Islet of Langerhans (tissue), 1 donor: ENCODE measurements at regions not wholly inside any gene's neighbourhood (a gene's known extent, or its start where the extent isn't known, plus 50 kb on each side); places are given as distances from the start of the nearest gene placed in this dataset.
"Not testable (repeated sequence)": the region's sequence is repeated elsewhere in the genome, so short reads cannot be mapped to it uniquely, and the experiment has no call there.

ENCODE experiments used
- FAIRE-seq: peaks from one replicate; lab custom pipeline; 2011; peaks lifted over from hg19 to GRCh38; lab: Jason Lieb, UNC

GRCh38 chr2:87410371-87410770, 337.5 kb upstream of the PLGLB2 start:
- not testable (repeated sequence) for FAIRE-seq

GRCh38 chr2:87412036-87412820, 335.7 kb upstream of the PLGLB2 start:
- FAIRE-seq = not testable (repeated sequence)

DNA sequence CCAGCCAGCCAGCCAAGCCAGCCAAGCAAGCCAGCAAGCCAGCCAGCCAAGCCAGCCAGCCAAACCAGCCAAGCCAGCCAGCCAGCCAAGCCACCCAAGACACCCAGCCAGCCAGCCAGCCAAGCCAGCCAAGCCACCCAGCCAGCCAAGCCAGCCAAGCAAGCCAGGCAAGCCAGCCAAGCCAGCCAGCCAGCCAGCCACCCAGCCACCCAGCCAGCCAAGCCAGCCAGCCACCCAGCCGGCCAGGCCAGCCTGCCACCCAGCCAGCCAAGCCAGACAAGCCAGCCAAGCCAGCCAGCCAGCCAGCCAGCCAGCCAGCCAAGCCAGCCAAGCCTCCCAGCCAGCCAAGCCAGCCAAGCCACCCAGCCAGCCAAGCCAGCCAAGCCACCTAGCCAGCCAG, 333.6 kb upstream of the PLGLB2 start:
- not testable (repeated sequence) for FAIRE-seq

DNA sequence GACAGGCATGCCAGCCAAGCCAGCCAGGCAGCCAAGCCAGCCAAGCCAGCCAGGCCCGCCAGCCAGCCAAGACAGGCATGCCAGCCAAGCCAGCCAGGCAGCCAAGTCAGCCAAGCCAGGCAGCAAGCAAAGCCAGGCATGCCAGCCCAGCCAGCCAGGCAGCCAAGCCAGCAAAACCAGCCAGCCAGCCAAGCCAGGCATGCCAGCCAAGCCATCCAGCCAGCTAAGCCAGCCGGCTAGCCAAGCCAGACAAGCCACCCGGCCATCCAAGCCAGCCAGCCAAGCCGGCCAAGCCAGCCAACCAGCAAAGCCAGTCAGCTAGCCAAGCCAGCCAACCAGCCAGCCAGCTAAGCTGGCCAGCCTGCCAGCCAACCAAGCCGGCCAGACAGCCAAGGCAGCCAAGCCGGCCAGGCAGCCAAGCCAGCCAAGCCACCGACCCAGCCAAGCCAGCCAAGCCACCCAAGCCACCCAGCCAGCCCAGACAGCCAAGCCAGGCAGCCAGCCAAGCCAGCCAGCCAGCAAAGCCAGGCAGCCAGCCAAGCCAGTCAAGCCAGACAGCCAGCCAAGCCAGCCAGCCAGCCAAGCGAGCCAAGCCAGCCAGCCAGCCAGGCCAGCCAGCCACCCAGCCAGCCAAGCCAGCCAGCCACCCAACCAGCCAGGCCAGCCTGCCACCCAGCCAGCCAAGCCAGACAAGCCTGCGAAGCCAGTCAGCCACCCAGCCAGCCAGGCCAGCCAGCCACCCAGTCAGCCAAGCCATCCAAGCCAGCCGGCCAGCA, 332.9 kb upstream of the PLGLB2 start:
- FAIRE-seq = not testable (repeated sequence)

DNA sequence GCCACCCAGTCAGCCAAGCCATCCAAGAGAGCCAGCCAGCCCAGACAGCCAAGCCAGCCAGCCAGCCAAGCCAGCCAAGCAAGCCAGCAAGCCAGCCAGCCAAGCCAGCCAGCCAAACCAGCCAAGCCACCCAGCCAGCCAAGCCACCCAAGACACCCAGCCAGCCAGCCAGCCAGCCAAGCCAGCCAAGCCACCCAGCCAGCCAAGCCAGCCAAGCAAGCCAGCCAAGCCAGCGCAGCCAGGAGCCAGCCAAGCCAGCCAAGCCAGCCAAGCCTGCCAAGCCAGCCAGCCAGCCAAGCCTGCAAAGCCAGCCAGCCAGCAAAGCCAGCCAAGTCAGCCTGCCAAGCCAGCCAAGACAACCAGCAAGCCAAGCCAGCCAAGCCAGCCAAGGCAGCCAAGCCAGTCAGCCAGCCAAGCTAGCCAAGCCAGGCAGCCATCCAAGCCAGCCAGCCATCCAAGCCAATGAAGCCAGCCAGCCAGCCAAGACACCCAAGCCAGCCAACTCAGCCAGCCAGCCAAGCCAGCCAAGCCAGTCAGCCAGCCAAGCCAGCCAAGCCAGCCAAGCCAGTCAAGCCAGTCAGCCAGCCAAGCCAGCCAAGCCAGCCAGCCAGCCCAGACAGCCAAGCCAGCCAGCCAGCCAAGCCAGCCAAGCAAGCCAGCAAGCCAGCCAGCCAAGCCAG, 332.2 kb upstream of the PLGLB2 start:
- not testable (repeated sequence) for FAIRE-seq

DNA sequence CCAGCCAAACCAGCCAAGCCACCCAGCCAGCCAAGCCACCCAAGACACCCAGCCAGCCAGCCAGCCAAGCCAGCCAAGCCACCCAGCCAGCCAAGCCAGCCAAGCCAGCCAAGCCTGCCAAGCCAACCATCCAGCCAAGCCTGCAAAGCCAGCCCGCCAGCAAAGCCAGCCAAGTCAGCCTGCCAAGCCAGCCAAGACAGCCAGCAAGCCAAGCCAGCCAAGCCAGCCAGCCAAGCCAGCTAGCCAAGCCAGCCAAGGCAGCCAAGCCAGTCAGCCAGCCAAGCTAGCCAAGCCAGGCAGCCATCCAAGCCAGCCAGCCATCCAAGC, 331.7 kb upstream of the PLGLB2 start:
- not testable (repeated sequence) for FAIRE-seq

DNA sequence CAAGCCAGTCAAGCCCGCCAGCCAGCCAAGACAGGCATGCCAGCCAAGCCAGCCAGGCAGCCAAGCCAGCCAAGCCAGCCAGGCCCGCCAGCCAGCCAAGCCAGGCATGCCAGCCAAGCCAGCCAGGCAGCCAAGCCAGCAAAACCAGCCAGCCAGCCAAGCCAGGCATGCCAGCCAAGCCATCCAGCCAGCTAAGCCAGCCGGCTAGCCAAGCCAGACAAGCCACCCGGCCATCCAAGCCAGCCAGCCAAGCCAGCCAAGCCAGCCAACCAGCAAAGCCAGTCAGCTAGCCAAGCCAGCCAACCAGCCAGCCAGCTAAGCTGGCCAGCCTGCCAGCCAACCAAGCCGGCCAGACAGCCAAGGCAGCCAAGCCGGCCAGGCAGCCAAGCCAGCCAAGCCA, 330.7 kb upstream of the PLGLB2 start:
- not testable (repeated sequence) for FAIRE-seq

GRCh38 chr2:87417742-87418567, 329.9 kb upstream of the PLGLB2 start:
- FAIRE-seq = not testable (repeated sequence)

DNA sequence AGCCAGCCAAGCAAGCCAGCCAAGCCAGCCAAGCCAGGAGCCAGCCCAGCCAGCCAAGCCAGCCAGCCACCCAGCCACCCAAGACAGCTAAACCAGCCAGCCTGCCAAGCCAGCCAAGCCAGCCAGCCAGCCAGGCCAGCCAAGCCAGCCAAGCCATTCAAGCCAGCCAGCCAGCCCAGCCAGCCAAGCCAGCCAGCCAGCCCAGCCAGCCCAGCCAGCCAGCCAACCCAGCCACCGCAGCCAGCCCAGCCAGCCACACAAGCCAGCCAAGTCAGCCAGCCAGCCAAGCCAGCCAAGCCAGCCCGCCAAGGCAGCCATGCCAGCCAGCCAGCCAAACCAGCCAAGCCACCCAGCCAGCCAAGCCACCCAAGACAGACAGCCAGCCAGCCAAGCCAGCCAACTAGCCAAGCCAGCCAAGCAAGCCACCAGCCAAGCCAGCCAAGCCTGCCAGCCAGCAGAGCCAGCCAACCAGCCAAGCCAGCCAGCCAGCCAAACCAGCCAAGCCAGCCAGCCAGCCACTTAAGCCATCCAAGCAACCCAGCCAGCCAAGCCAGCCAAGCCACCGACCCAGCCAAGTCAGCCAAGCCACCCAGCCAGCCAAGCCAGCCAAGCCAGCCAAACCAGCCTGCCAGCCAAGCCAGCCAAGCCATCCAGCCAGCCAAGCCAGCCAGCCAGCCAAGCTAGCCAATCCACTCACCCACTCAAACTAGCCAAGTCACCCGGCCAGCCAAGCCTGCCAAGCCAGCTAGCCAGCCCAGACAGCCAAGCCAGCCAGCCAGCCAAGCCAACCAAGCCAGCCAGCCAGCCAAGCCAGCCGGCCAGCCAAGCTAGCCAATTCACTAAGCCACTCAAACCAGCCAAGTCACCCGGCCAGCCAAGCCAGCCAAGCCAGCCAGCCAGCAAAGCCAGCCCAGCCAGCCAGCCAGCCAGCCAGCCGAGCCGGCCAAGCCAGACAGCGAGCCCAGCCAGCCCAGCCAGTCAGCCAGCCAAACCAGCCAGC, 328.8 kb upstream of the PLGLB2 start:
- not testable (repeated sequence) for FAIRE-seq

- FAIRE-seq = not testable (repeated sequence)
Measured at GRCh38 chr2:87419980-87420379, 327.9 kb upstream of the PLGLB2 start.

- FAIRE-seq = not testable (repeated sequence)
Measured at GRCh38 chr2:87420954-87421353, 326.9 kb upstream of the PLGLB2 start.

GRCh38 chr2:87423796-87424762, 323.8 kb upstream of the PLGLB2 start:
- not testable (repeated sequence) for FAIRE-seq

DNA sequence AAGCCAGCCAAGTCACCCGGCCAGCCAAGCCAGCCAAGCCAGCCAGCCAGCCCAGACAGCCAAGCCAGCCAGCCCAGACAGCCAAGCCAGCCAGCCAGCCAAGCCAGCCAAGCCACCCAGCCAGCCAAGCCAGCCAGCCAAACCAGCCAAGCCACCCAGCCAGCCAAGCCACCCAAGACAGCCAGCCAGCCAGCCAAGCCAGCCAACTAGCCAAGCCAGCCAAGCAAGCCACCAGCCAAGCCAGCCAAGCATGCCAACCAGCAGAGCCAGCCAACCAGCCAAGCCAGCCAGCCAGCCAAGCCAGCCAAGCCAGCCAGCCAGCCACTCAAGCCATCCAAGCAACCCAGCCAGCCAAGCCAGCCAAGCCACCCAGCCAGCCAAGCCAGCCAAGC, 323.1 kb upstream of the PLGLB2 start:
- not testable (repeated sequence) for FAIRE-seq

GRCh38 chr2:87425191-87425590, 322.7 kb upstream of the PLGLB2 start:
- not testable (repeated sequence) for FAIRE-seq

DNA sequence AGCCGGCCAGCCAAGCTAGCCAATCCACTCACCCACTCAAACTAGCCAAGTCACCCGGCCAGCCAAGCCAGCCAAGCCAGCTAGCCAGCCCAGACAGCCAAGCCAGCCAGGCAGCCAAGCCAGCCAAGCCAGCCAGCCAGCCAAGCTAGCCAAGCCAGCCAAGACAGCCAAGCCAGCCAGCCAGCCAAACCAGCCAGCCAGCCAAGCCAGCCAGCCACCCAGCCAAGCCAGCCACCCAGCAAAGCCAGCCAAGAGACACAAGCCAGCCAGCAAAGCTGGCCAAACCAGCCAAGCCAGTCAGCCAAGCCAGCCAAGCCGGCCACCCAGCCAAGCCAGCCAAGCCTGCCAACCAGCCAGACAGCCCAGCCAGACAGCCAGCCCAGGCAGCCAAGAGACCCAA, 322.2 kb upstream of the PLGLB2 start:
- not testable (repeated sequence) for FAIRE-seq

- FAIRE-seq = not testable (repeated sequence)
Measured at GRCh38 chr2:87428452-87429130, 319.3 kb upstream of the PLGLB2 start.

DNA sequence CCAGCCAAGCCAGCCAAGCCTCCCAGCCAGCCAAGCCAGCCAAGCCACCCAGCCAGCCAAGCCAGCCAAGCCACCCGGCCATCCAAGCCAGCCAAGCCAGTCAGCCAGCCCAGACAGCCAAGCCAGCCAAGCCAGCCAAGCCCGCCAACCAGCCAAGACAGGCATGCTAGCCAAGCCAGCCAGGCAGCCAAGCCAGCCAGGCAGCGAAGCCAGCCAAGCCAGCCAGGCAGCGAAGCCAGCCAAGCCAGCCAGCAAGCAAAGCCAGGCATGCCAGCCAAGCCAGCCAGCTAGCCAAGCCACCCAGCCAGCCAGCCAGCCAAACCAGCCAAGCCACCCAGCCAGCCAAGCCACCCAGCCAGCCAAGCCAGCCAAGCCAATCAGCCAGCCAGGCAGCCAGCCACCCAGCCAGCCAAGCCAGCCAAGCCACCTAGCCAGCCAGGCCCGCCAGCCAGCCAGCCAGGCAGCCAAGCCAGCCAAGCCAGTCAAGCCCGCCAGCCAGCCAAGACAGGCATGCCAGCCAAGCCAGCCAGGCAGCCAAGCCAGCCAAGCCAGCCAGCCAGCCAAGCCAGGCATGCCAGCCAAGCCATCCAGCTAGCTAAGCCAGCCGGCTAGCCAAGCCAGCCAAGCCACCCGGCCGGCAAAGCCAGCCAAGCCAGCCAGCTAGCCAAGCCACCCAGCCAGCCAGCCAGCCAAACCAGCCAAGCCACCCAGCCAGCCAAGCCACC, 318.5 kb upstream of the PLGLB2 start:
- FAIRE-seq = not testable (repeated sequence)

DNA sequence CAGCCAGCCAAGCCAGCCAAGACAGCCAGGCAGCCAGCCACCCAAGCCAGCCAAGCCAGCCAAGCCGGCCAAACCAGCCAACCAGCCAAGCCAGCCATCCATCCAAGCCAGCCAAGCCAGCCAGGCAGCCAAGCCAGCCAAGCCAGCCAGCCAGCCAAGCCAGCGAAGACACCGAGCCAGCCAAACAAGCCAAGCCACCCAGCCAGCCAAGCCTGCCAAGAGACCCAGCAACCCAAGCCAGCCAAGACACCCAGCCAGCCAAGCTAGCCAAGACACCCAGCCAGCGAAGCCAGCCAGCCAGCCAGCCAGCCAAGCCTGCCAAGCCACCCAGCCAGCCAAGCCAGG, 318.0 kb upstream of the PLGLB2 start:
- not testable (repeated sequence) for FAIRE-seq
